Panc1 (cell line): ENCODE measurements at regions not wholly inside any gene's neighbourhood (a gene's known extent, or its start where the extent isn't known, plus 50 kb on each side); places are given as distances from the start of the nearest gene placed in this dataset.

ENCODE experiments used
- ATAC-seq: fragments of 200-7000 bp; cut with Tn5 transposase; 2 replicates; pipeline ENCODE4 v1.9.1; 2020; ENCODE audit warnings: mild to moderate bottlenecking, moderate library complexity
- BruUV-seq: library from RNA; stranded (reverse); fragments of 400-500 nt; replicated peaks from 2 replicates; lab custom pipeline; 2021; lab: Mats Ljungman, UMichigan
- CTCF ChIA-PET: fragments of 300-600 bp; sonication (Branson Sonifier 250); formaldehyde crosslinking; loops from one replicate; lab custom pipeline; 2022; ENCODE audit warnings: antibody characterized with exemption; lab: Charles Lee
- POLR2A ChIA-PET: fragments of 300-600 bp; sonication (Branson Sonifier 250); formaldehyde crosslinking; loops from one replicate; lab custom pipeline; 2022; ENCODE audit warnings: antibody characterized with exemption; lab: Charles Lee
- DNase-seq: peaks from one replicate; pipeline ENCODE4 v3.0.0-alpha.2; 2010; ENCODE audit warnings: low read depth, low spot score
- H3K27ac ChIP-seq: 2 replicates; pipeline ENCODE4 v1.5.1; 2011; ENCODE audit warnings: mild to moderate bottlenecking, low read length, inconsistent platforms
- H3K27me3 ChIP-seq: fragments of 200-500 bp; sonication (Bioruptor generic); 2 replicates; pipeline ENCODE4 v1.6.0; 2014; ENCODE audit warnings: low read length, inconsistent platforms; ENCODE audit not compliant: control insufficient read depth, insufficient read depth
- H3K36me3 ChIP-seq: fragments of 200-500 bp; sonication (Bioruptor generic); 2 replicates; pipeline ENCODE4 v1.5.1; 2014; ENCODE audit warnings: inconsistent platforms, mild to moderate bottlenecking, low read length, moderate library complexity; ENCODE audit not compliant: control insufficient read depth, insufficient read depth
- H3K4me1 ChIP-seq: 2 replicates; pipeline ENCODE4 v1.5.1; 2011; ENCODE audit warnings: inconsistent platforms, mild to moderate bottlenecking, low read length, moderate library complexity; ENCODE audit not compliant: control insufficient read depth, insufficient read depth
- H3K4me3 ChIP-seq, 2 experiments: 2 replicates each; pipeline ENCODE4 v1.5.1; 2011 to 2012; ENCODE audit warnings: low read depth in 2 of 2, low read length in 2 of 2, mild to moderate bottlenecking in 2 of 2, inconsistent platforms in 1 of 2, moderate library complexity in 1 of 2
- H3K9me3 ChIP-seq: fragments of 200-500 bp; sonication (Bioruptor generic); 2 replicates; pipeline ENCODE4 v1.5.1; 2014; ENCODE audit warnings: low read depth, mild to moderate bottlenecking, inconsistent platforms, low read length, moderate library complexity; ENCODE audit not compliant: control insufficient read depth, insufficient read depth
- CTCF ChIP-seq: fragments of 450-650 bp; IDR thresholded peaks from 2 replicates; pipeline ENCODE4 v1.5.1; 2017; ENCODE audit warnings: mild to moderate bottlenecking
- POLR2AphosphoS5 ChIP-seq: IDR thresholded peaks from 2 replicates; pipeline ENCODE4 v1.6.1; 2012; ENCODE audit warnings: mild to moderate bottlenecking, low read depth, low read length, moderate library complexity
- REST ChIP-seq, 2 experiments: IDR thresholded peaks; 2 replicates each; pipeline ENCODE4 v1.6.1; 2011 to 2012; ENCODE audit warnings: low read depth in 2 of 2, control low read depth in 1 of 2, low read length in 1 of 2, mild to moderate bottlenecking in 1 of 2, moderate library complexity in 1 of 2; ENCODE audit not compliant: insufficient read depth in 1 of 2
- SIN3A ChIP-seq: IDR thresholded peaks from 2 replicates; pipeline ENCODE4 v1.6.1; 2012; ENCODE audit warnings: low read depth, mild to moderate bottlenecking, low read length, moderate library complexity, borderline replicate concordance; ENCODE audit not compliant: insufficient read depth
- TCF7L2 ChIP-seq: IDR thresholded peaks from 2 replicates; pipeline ENCODE4 v1.6.1; 2011; ENCODE audit warnings: mild to moderate bottlenecking, low read depth, low read length, inconsistent platforms
- in situ Hi-C: cut with HindIII; loops from 2 replicates; pipeline ENCODE4 v1.10.0; 2016; ENCODE audit warnings: low sequenced_read_pairs, low pct_unique_long_range_greater_than_20kb
- intact Hi-C: fragments of 100-400 bp; cut with micrococcal nuclease; formaldehyde crosslinking; loops from one replicate; pipeline ENCODE4 v1.10.0; 2022; ENCODE audit not compliant: unreplicated experiment

GRCh38 chr3:157871248-157871647 is 235.0 kb downstream of the SHOX2 start:
- no TSS peak for BruUV-seq
- CTCF ChIA-PET, result no interaction called here
- intact Hi-C loops (no loop called here), in situ Hi-C loops (no loop called here)
- Histone ChIP-seq H3K27me3 (no peaks in the 10 kb centered on the region), H3K36me3 (no peaks in the 10 kb centered on the region), H3K4me1 (no peaks in the 10 kb centered on the region), H3K9me3 (no peaks in the 10 kb centered on the region), H3K4me3 (no peak overlapping the region), H3K27ac (no peak overlapping the region)
- TF ChIP-seq CTCF, result no peak
- TF ChIP-seq REST (IDR thresholded peaks at IDR 0.05; ENCODE audit: insufficient read depth in 1 of 2, low read depth in 2 of 2, low read length in 1 of 2), result no peak
- no peak for TF ChIP-seq SIN3A
- no peak for TF ChIP-seq POLR2AphosphoS5
- no peak for TF ChIP-seq TCF7L2
- DNase-seq (no peak), ATAC-seq (no peak)
- POLR2A ChIA-PET, result no interaction called here

- POLR2A ChIA-PET, result no interaction called here
- CTCF ChIA-PET, result no interaction called here
- no peak overlapping the region for H3K4me3 ChIP-seq
- TF ChIP-seq REST (IDR thresholded peaks at IDR 0.05; ENCODE audit: insufficient read depth in 1 of 2, low read depth in 2 of 2, low read length in 1 of 2), result no peak
- no peak for TF ChIP-seq POLR2AphosphoS5
- no peak for TF ChIP-seq SIN3A
- TF ChIP-seq CTCF, result no peak
- no peak for TF ChIP-seq TCF7L2
- no peaks in the 10 kb centered on the region for H3K27me3 ChIP-seq
- BruUV-seq, result no TSS peak
- DNase-seq (no peak), ATAC-seq (no peak)
- H3K36me3 ChIP-seq, result no peaks in the 10 kb centered on the region
- H3K27ac ChIP-seq, result no peak overlapping the region
- in situ Hi-C loops, result no loop called here
- intact Hi-C loops, result loop anchor here (10.0 kb wide), 1 partner anchor 666 kb away; no protein-coding TSS in a partner anchor
- no peaks in the 10 kb centered on the region for H3K9me3 ChIP-seq
- no peaks in the 10 kb centered on the region for H3K4me1 ChIP-seq
Measured at GRCh38 chr3:157868946-157869345, 237.3 kb downstream of the SHOX2 start.
